H1 (cell line): ENCODE measurements at regions not wholly inside any gene's neighbourhood (a gene's known extent, or its start where the extent isn't known, plus 50 kb on each side); places are given as distances from the start of the nearest gene placed in this dataset.

Source experiments
- CTCF ChIA-PET: fragments of 300-600 bp; sonication (Branson Sonifier 250); formaldehyde crosslinking; loops from one replicate; lab custom pipeline; 2021; ENCODE audit not compliant: partially characterized antibody; lab: Charles Lee
- POLR2A ChIA-PET: fragments of 300-600 bp; sonication (Branson Sonifier 250); formaldehyde crosslinking; loops from one replicate; lab custom pipeline; 2021; ENCODE audit warnings: inconsistent platforms; ENCODE audit not compliant: partially characterized antibody; lab: Charles Lee
- DNase-seq, 2 experiments: peaks; one replicate each; pipeline versions ENCODE4 v3.0.0 to v3.0.0-alpha.2; 2010 to 2022; ENCODE audit warnings: low spot score in 2 of 2, low read depth in 1 of 2, mixed read lengths in 1 of 2
- FAIRE-seq: peaks from 2 replicates; lab custom pipeline; 2011; peaks lifted over from hg19 to GRCh38; lab: Jason Lieb, UNC
- H2AFZ ChIP-seq: 2 replicates; pipeline ENCODE4 v1.8.1; 2012; ENCODE audit warnings: low read length, inconsistent platforms
- H2AK5ac ChIP-seq: 2 replicates; pipeline ENCODE4 v1.6.1; 2013; ENCODE audit warnings: low read depth, low read length
- H2BK120ac ChIP-seq: replicated peaks from 2 replicates; pipeline ENCODE3; 2013; ENCODE audit warnings: low read depth, low read length, inconsistent platforms
- H2BK12ac ChIP-seq: 2 replicates; pipeline ENCODE4 v1.6.1; 2013; ENCODE audit warnings: low read depth, low read length
- H2BK15ac ChIP-seq: 2 replicates; pipeline ENCODE4 v1.6.1; 2013; ENCODE audit warnings: low read length
- H2BK20ac ChIP-seq: 2 replicates; pipeline ENCODE4 v1.6.1; 2013; ENCODE audit warnings: low read length
- H2BK5ac ChIP-seq: 2 replicates; pipeline ENCODE4 v1.6.1; 2013; ENCODE audit warnings: low read depth, low read length
- H3K14ac ChIP-seq: 2 replicates; pipeline ENCODE4 v1.6.1; 2013; ENCODE audit warnings: inconsistent platforms; ENCODE audit not compliant: insufficient read length
- H3K18ac ChIP-seq: 2 replicates; pipeline ENCODE4 v1.6.1; 2013; ENCODE audit warnings: low read length; ENCODE audit errors: extremely low read depth
- H3K23ac ChIP-seq: 2 replicates; pipeline ENCODE4 v1.6.1; 2013; ENCODE audit warnings: inconsistent platforms; ENCODE audit not compliant: insufficient read length
- H3K23me2 ChIP-seq: 2 replicates; pipeline ENCODE4 v1.6.1; 2013; ENCODE audit warnings: low read depth, low read length
- H3K27ac ChIP-seq: 2 replicates; pipeline ENCODE4 v1.6.1; 2011; ENCODE audit warnings: low read depth, low read length, inconsistent platforms
- H3K27me3 ChIP-seq, 4 experiments: replicated peaks in 1 of 4; 1 replicate in 1 of 4; 2 replicates in 3 of 4; pipeline versions ENCODE4 v1.6.1 to v1.8.1; 2011 to 2013; ENCODE audit warnings: low read length in 3 of 4, mild to moderate bottlenecking in 3 of 4, inconsistent platforms in 2 of 4, mixed read lengths in 2 of 4, moderate library complexity in 1 of 4; ENCODE audit not compliant: control insufficient read depth in 3 of 4, insufficient read depth in 3 of 4; ENCODE audit errors: extremely low read depth in 1 of 4
- H3K36me3 ChIP-seq, 4 experiments: 2 replicates each; pipeline versions ENCODE4 v1.6.1 to v1.8.1; 2011 to 2013; ENCODE audit warnings: mild to moderate bottlenecking in 4 of 4, low read length in 3 of 4, moderate library complexity in 2 of 4, control low read depth in 1 of 4, inconsistent platforms in 1 of 4; ENCODE audit not compliant: insufficient read depth in 4 of 4, control insufficient read depth in 2 of 4
- H3K4ac ChIP-seq: replicated peaks from 2 replicates; pipeline ENCODE3; 2013; ENCODE audit warnings: low read length, low read depth, mixed read lengths, inconsistent platforms; ENCODE audit not compliant: insufficient read length
- H3K4me1 ChIP-seq, 4 experiments: replicated peaks in 1 of 4; 1 replicate in 1 of 4; 2 replicates in 3 of 4; pipeline versions ENCODE4 v1.6.1 to v1.8.1; 2011 to 2013; ENCODE audit warnings: low read length in 3 of 4, inconsistent platforms in 2 of 4, mixed read lengths in 1 of 4; ENCODE audit not compliant: insufficient read depth in 4 of 4, control insufficient read depth in 3 of 4
- H3K4me2 ChIP-seq, 2 experiments: 2 replicates each; pipeline versions ENCODE4 v1.6.1 to v1.8.1; 2011 to 2013; ENCODE audit warnings: low read depth in 2 of 2, low read length in 2 of 2, control low read depth in 1 of 2, inconsistent platforms in 1 of 2, mild to moderate bottlenecking in 1 of 2; ENCODE audit not compliant: insufficient read depth in 1 of 2
- H3K4me3 ChIP-seq, 4 experiments: fragments of 200-600, 300-600 bp in 1 of 4; sonication (generic), shearing (Covaris generic), sonication (Bioruptor Twin) in 1 of 4; 2 replicates each; pipeline versions ENCODE4 v1.5.1 to v1.8.1; 2011 to 2016; ENCODE audit warnings: low read length in 4 of 4, low read depth in 3 of 4, control low read depth in 2 of 4, inconsistent platforms in 2 of 4, mild to moderate bottlenecking in 2 of 4, mixed read lengths in 1 of 4, moderate library complexity in 1 of 4; ENCODE audit not compliant: insufficient read depth in 2 of 4; ENCODE audit errors: extremely low read depth in 1 of 4
- H3K56ac ChIP-seq: replicated peaks from 2 replicates; pipeline ENCODE3; 2013; ENCODE audit warnings: low read depth, mild to moderate bottlenecking, mixed read lengths, low read length, inconsistent platforms; ENCODE audit not compliant: insufficient read length
- H3K79me1 ChIP-seq: 2 replicates; pipeline ENCODE4 v1.6.1; 2013; ENCODE audit warnings: low read depth, low read length, control low read depth
- H3K79me2 ChIP-seq, 2 experiments: 2 replicates each; pipeline versions ENCODE4 v1.6.1 to v1.8.1; 2012 to 2013; ENCODE audit warnings: low read length in 2 of 2, mild to moderate bottlenecking in 2 of 2, inconsistent platforms in 1 of 2; ENCODE audit not compliant: insufficient read depth in 2 of 2, control insufficient read depth in 1 of 2
- H3K9ac ChIP-seq, 4 experiments: replicated peaks in 1 of 4; 1 replicate in 1 of 4; 2 replicates in 3 of 4; pipeline versions ENCODE4 v1.6.1 to v1.8.1; 2011 to 2013; ENCODE audit warnings: low read depth in 3 of 4, low read length in 3 of 4, control low read depth in 2 of 4, mild to moderate bottlenecking in 2 of 4, moderate library complexity in 2 of 4, inconsistent platforms in 1 of 4; ENCODE audit errors: extremely low read depth in 1 of 4
- H3K9me3 ChIP-seq, 2 experiments: 2 replicates each; pipeline versions ENCODE4 v1.6.1 to v1.8.1; 2012 to 2013; ENCODE audit warnings: mild to moderate bottlenecking in 2 of 2, moderate library complexity in 2 of 2, control low read depth in 1 of 2, inconsistent platforms in 1 of 2, low read depth in 1 of 2, low read length in 1 of 2, mixed read lengths in 1 of 2; ENCODE audit not compliant: insufficient read depth in 2 of 2
- H4K20me1 ChIP-seq, 2 experiments: replicated peaks in 1 of 2; 2 replicates each; pipeline versions ENCODE3 to v1.8.1; 2011 to 2013; ENCODE audit warnings: inconsistent platforms in 2 of 2, low read length in 2 of 2, mild to moderate bottlenecking in 1 of 2; ENCODE audit not compliant: insufficient read depth in 2 of 2, control insufficient read depth in 1 of 2
- H4K5ac ChIP-seq: 2 replicates; pipeline ENCODE4 v1.6.1; 2013; ENCODE audit warnings: low read length, low read depth, mixed read lengths, inconsistent platforms; ENCODE audit not compliant: insufficient read length
- H4K8ac ChIP-seq: 2 replicates; pipeline ENCODE4 v1.8.0; 2013; ENCODE audit warnings: mild to moderate bottlenecking, moderate library complexity, low read length, inconsistent platforms; ENCODE audit not compliant: insufficient read depth; ENCODE audit errors: extremely low read depth
- H4K91ac ChIP-seq: replicated peaks from 2 replicates; pipeline ENCODE3; 2013; ENCODE audit warnings: low read length, mixed read lengths, inconsistent platforms; ENCODE audit not compliant: insufficient read length
- BACH1 ChIP-seq: IDR thresholded peaks from 2 replicates; pipeline ENCODE4 v1.6.1; 2012; ENCODE audit warnings: low read length, improper control_type of control experiment
- BCL11A ChIP-seq, 2 experiments: IDR thresholded peaks; one replicate each; pipeline ENCODE4 v1.6.1; 2011; ENCODE audit warnings: low read depth in 2 of 2, low read length in 2 of 2, mild to moderate bottlenecking in 2 of 2
- BRCA1 ChIP-seq: IDR thresholded peaks from 2 replicates; pipeline ENCODE4 v1.6.1; 2012; ENCODE audit warnings: low read depth, low read length, improper control_type of control experiment
- FOSL1 ChIP-seq: IDR thresholded peaks from 2 replicates; pipeline ENCODE4 v1.6.1; 2011; ENCODE audit warnings: mild to moderate bottlenecking, low read depth, low read length, moderate library complexity; ENCODE audit not compliant: insufficient read depth
- GTF2F1 ChIP-seq: IDR thresholded peaks from 2 replicates; pipeline ENCODE4 v1.6.1; 2012; ENCODE audit warnings: low read depth, low read length, improper control_type of control experiment, borderline replicate concordance
- JUND ChIP-seq: IDR thresholded peaks from 2 replicates; pipeline ENCODE4 v1.6.1; 2011; ENCODE audit warnings: mild to moderate bottlenecking, improper control_type of control experiment, low read length
- KDM1A ChIP-seq: fragments of 200-600, 300-600 bp; sonication (generic); IDR thresholded peaks from 2 replicates; pipeline ENCODE4 v1.7.1; 2016; ENCODE audit warnings: mild to moderate bottlenecking, low read length, borderline replicate concordance
- KDM4A ChIP-seq: IDR thresholded peaks from one replicate; pipeline ENCODE4 v1.7.1; 2012; ENCODE audit warnings: low read depth, mild to moderate bottlenecking, moderate library complexity, low read length, inconsistent platforms; ENCODE audit not compliant: severe bottlenecking
- NANOG ChIP-seq: IDR thresholded peaks from 2 replicates; pipeline ENCODE4 v1.6.1; 2011; ENCODE audit warnings: low read length, low read depth, mild to moderate bottlenecking, inconsistent platforms; ENCODE audit not compliant: insufficient read depth, poor library complexity, severe bottlenecking
- NRF1 ChIP-seq: IDR thresholded peaks from 2 replicates; pipeline ENCODE4 v1.6.1; 2011; ENCODE audit warnings: mild to moderate bottlenecking, low read depth, low read length, improper control_type of control experiment
- PHF8 ChIP-seq: fragments of 200-600 bp; sonication (generic); conservative IDR thresholded peaks from 2 replicates; pipeline ENCODE4 v1.7.1; 2012; ENCODE audit warnings: low read depth, mild to moderate bottlenecking, inconsistent platforms, low read length, moderate library complexity
- POLR2A ChIP-seq, 2 experiments: IDR thresholded peaks; 1 replicate in 1 of 2; 2 replicates in 1 of 2; pipeline ENCODE4 v1.6.1; 2011; ENCODE audit warnings: low read depth in 2 of 2, low read length in 2 of 2, mild to moderate bottlenecking in 2 of 2; ENCODE audit errors: control extremely low read depth in 1 of 2
- SIRT6 ChIP-seq: IDR thresholded peaks from one replicate; pipeline ENCODE4 v1.7.1; 2012; ENCODE audit warnings: low read length, inconsistent platforms
- SP1 ChIP-seq: IDR thresholded peaks from 2 replicates; pipeline ENCODE4 v1.6.1; 2011; ENCODE audit warnings: low read depth, low read length
- SP2 ChIP-seq: IDR thresholded peaks from 2 replicates; pipeline ENCODE4 v1.6.1; 2012; ENCODE audit warnings: mild to moderate bottlenecking, low read length, inconsistent platforms
- SRF ChIP-seq: IDR thresholded peaks from 2 replicates; pipeline ENCODE4 v1.6.1; 2011; ENCODE audit warnings: mild to moderate bottlenecking, low read depth, low read length, moderate library complexity
- ZNF274 ChIP-seq: IDR thresholded peaks from 2 replicates; pipeline ENCODE4 v1.7.0; 2012; ENCODE audit warnings: low read length, borderline replicate concordance; ENCODE audit errors: extremely low read depth
- WGBS, 2 experiments: shearing (Covaris generic) in 1 of 2; methylation state at CpG; one replicate each; pipeline versions ENCODE4 v1.1.6 to v1.1.7; 2013 to 2015; ENCODE audit warnings: low lambda C conversion rate in 2 of 2, mixed read lengths in 2 of 2, inconsistent platforms in 1 of 2, low coverage in 1 of 2, missing lambda C conversion rate in 1 of 2; ENCODE audit not compliant: insufficient replicate concordance in 2 of 2, insufficient coverage in 1 of 2, insufficient read length in 1 of 2; ENCODE audit errors: extremely low coverage in 1 of 2, missing lambda C conversion rate in 1 of 2; 5-methylcytosine and 5-hydroxymethylcytosine counted together

DNA sequence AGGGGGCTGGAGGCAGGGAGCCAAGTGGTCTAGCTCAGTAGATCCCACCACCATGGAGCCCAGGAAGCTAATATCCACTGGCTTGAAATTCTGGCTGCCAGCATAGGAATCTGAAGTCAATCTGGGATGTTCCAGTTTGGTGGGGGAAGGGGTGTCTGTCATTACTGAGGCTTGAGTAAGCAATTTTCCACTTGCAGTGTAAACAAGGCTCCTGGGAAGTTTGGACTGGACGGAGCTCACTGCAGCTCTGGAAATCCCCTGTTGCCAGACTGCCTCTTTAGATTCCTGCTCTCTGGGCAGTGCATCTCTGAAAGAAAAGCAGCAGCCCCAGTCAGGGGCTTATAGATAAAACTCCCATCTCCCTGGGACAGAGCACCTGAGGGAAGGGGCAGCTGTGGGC, 349.2 kb upstream of the KLHL1 start:
- no peaks in the 10 kb centered on the region for H3K27me3 ChIP-seq
- no peak overlapping the region for H3K18ac ChIP-seq
- no peak overlapping the region for H2BK15ac ChIP-seq
- H3K4me3 ChIP-seq: no peak overlapping the region
- no peaks in the 10 kb centered on the region for H4K20me1 ChIP-seq
- ChIA-PET POLR2A (interaction anchor here (1.2 kb wide), 1 partner anchor 24 kb away, joined by 3 read pairs; no protein-coding TSS in a partner anchor), CTCF (interaction anchor here (0.8 kb wide), 1 partner anchor 353 kb away, joined by 3 read pairs; no protein-coding TSS in a partner anchor)
- no peak overlapping the region for H4K91ac ChIP-seq
- H2BK120ac ChIP-seq: no peak overlapping the region
- no peak overlapping the region for H3K27ac ChIP-seq
- no peaks in the 10 kb centered on the region for H3K79me1 ChIP-seq
- H4K5ac ChIP-seq: no peak overlapping the region
- no peak overlapping the region for H3K14ac ChIP-seq
- no peaks in the 10 kb centered on the region for H3K36me3 ChIP-seq
- no peaks in the 10 kb centered on the region for H3K79me2 ChIP-seq
- no peak overlapping the region for H3K23ac ChIP-seq
- no peak overlapping the region for H3K9ac ChIP-seq
- H2AFZ ChIP-seq: no peak overlapping the region
- H2AK5ac ChIP-seq: no peak overlapping the region
- no peak overlapping the region for H2BK12ac ChIP-seq
- no peak for DNase-seq
- H3K4ac ChIP-seq: no peak overlapping the region
- no peak overlapping the region; the same call in 1 of the 2 replicates for H4K8ac ChIP-seq
- H3K4me2 ChIP-seq: no peak overlapping the region
- TF ChIP-seq SRF (no peak), BRCA1 (no peak), PHF8 (no peak), BACH1 (no peak), POLR2A (IDR thresholded peaks at IDR 0.05; ENCODE audit: control extremely low read depth in 1 of 2, low read depth in 2 of 2, low read length in 2 of 2) (no peak), KDM1A (no peak), NANOG (no peak), JUND (no peak), KDM4A (no peak), NRF1 (no peak), SP2 (no peak), BCL11A (IDR thresholded peaks at IDR 0.05; ENCODE audit: low read depth in 2 of 2, low read length in 2 of 2) (no peak), SIRT6 (no peak), SP1 (no peak), ZNF274 (no peak), FOSL1 (no peak), GTF2F1 (no peak)
- H3K23me2 ChIP-seq: no peaks in the 10 kb centered on the region
- no peaks in the 10 kb centered on the region for H3K9me3 ChIP-seq
- 100% methylated on average over 1 of the region's 1 CpG; no CpG with 5 or more reads in 1 of the 2 experiments for WGBS, 2 experiments
- no peaks in the 10 kb centered on the region; a peak in 1 of 7 replicates for H3K4me1 ChIP-seq
- no peak overlapping the region for H2BK5ac ChIP-seq
- H3K56ac ChIP-seq: no peak overlapping the region
- H2BK20ac ChIP-seq: no peak overlapping the region
- FAIRE-seq: no peak
